Stimulated activated CD4-positive, alpha-beta T cell treated with anti-CD3 and anti-CD28 coated beads, Interleukin-1b, Interleukin-23, amount 100 ng/mL, for 1 hour (primary cell): ENCODE measurements at regions not wholly inside any gene's neighbourhood (a gene's known extent, or its start where the extent isn't known, plus 50 kb on each side); places are given as distances from the start of the nearest gene placed in this dataset.
"Not testable (repeated sequence)": the region's sequence is repeated elsewhere in the genome, so short reads cannot be mapped to it uniquely, and the experiment has no call there.

ENCODE experiments used
- DNase-seq, 2 donors: peaks; one replicate each; pipeline ENCODE4 v3.0.0-alpha.2; 2020; ENCODE audit warnings: low read depth in 2 of 2

DNA sequence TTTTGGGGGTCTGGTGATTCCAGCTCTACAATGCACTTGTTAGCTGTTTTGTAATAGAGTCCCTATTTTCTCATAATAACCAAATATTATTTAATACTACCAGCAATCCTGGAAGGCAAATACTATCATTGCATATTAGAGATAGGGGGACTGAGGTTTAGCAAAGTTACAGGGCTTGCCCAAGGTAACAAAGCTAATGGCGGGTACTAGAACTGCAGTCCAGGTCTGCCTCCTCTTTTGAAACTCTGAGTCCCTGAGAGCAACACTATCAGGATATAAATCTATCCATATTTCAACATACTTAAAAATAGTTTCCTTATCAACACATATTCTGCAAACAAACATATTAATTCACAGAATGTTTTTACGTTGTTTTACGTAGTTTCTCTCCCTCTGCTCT lies 235.5 kb upstream of the ACVR2A start:
- no peak for DNase-seq

DNA sequence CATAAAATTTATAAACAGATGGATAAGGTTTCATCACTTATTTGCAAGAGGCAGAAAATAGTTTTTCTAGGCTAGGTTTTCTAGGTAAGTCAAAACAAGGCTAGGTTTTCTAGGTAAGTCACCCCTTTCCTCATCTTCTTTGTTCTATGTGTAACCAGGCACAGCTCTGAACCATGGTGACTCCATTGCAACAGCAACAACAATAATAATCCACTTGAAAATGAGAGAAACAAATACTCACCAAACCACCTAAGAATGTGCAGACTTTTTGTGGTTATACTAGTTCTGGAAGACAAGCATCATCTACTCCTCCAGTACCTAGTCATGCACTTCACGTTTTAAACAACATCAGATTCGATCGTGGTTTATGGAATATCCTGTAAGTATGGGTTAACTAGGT lies 237.4 kb upstream of the ACVR2A start:
- DNase-seq = no peak

DNA sequence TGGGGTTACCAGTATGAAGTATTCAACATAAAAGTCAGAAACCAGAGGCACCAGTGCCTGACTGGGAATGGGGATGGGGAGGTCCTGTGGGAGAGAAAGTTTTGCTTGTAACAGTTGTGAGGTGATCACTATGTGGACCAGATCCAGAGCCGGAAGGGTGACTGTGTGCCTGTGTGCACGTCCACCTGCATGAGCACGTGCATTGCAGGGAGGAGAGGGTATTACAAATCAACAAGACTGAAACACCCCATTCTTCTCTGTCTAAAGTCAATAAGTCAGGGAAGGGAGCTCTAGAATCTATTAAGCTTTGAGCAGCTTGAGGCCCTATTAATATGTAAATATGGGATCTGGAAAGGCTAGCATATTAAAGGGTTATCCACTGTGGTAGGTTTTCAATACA lies 241.0 kb upstream of the ACVR2A start:
- DNase-seq = no peak

DNA sequence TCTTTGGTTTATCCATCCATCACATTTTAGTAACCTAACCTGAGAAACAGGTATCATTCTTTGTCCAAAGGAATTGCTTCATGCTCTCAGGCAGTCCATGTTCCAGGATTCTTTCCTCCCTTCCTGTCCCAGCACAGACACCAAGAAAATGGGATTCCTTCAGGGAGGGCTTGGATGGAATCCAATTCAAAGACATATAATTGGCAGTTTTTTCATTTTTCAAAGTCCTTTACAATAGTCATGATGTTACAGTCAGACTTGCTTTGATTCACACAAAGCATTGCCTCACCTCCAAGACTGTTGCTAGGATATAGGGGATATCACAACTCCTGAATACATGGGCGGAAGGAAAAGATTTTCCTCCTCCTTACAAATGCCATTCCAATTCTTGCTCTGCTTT lies 241.4 kb upstream of the ACVR2A start:
- no peak for DNase-seq

DNA sequence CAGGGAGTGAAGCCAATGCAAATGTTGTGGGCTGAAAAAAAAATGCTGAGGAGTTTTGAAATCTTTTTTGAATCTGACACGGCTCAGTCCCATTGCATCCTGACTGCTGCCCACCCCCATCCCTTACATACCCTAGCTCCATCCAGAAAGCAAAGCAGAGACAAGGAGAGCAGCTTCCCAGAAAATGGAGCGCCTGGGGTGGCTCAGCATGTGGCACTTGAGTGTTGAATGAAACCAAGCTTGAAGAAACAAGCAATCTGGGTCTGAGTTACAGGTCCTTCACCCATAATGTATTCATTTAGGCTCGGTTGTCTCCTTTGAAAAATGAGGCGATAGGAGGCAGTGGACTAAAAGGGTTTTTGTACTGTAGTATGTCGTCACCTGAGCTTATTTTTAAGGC lies 244.2 kb upstream of the ACVR2A start:
- DNase-seq = no peak

DNA sequence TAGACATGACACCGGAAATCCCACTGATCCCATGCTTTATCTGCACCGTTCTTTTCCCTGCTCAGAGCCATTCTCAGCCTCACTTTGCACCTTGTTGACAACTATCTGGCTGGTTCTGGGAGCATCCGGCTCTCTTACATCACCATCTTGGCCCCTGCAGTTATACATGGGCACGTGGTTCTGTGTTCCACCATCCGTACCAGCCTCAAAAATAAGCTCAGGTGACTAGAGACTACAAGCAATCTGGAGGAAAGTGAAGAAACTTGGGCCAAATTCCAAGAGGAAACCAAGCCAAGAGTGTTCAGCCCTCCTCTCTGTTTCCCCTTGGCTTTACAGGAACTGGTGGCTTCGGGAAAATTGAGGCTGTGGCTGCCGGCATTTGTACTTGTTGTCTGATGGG lies 244.6 kb upstream of the ACVR2A start:
- DNase-seq = no peak

DNA sequence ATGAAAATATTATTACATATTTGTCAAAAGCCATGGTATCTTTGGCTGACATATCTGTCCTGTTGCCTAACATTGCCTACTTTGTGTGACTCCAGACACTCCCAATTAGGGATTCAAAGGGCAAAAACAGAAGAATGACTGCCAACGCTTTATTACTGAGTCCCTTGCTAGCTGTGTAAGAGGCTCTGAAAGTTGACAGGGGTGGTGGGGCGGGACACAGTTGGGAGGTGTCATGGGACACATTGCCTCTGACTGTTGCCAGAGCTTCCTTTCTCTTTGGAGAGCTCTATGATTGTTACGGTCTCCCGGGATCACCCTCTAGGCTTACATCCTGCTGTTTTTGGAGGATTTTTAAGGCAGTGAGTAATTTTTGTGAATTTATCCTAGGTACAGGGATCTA lies 249.6 kb upstream of the ACVR2A start:
- DNase-seq = no peak

DNA sequence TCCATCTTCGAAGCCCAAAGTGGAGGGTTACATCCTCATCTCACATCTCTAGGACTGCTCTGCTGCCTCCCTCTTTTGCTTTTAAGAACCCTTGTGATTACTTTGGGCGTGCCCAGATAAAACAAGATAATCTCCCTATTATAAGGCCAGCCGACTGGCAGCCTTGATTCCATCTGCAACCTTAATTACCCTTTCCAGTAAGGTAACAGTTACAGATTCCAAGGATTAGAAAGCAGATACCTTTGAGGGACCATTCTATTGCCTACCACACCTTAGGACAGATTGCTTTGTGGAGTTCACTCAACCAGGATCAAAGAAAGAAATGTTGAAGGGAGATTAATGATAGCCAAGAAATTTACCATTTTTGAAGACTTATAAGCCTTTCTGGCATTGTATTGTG lies 250.8 kb upstream of the ACVR2A start:
- DNase-seq = no peak

DNA sequence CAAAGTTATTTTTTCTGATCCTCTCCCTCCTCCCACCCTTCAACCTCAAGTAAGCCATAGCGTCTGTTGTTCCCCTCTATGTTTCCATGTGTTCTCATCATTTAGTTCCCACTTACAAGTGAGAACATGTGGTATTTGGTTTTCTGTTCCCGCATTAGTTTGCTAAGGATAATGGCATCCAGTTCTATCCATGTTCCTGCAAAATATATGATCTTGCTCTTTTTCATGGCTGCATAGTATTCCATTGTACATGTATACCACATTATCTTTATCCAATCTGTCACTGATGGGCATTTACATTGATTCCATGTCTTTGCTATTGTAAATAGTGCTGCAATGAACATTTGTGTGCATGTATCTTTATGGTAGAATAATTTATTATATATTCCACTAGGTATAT lies 252.0 kb upstream of the ACVR2A start:
- not testable (repeated sequence) for DNase-seq

DNA sequence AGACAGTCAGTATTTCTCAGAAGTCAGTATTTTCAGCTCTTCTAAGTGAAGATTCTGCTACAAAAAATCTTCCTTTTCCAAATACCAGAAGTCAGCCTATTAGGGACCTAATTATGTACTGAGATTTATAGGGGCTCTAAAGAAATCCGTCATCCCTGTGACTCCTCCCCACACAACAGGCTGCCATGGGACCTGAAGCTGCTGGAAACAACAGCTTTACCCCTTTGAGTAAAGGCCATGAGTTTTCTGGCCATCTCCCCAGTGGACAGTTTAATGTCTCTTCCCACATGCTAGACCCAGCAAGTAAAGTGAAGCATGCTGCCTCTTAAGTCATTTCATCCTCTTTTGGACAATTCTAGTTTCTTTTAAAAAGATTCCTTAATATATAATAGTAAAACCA lies 255.7 kb upstream of the ACVR2A start:
- no peak for DNase-seq

DNA sequence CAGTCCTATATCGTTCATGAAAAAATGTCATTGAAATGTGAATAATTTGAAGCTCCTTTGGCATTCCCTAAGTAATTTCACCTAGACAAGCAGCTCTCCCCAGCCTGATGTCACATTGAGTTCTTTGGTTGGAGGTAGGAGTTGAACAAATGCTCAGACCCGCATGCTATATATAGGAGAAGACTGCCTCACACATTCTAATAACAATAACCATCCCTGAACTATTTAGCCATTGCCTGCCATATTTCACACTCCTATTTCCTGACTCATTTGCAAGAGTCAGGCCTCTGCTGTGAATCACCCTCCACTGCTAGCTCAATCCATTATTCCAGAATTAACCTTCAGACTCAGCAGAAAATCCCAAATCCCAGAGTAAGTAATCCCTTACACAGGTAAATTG lies 256.6 kb upstream of the ACVR2A start:
- no peak for DNase-seq

DNA sequence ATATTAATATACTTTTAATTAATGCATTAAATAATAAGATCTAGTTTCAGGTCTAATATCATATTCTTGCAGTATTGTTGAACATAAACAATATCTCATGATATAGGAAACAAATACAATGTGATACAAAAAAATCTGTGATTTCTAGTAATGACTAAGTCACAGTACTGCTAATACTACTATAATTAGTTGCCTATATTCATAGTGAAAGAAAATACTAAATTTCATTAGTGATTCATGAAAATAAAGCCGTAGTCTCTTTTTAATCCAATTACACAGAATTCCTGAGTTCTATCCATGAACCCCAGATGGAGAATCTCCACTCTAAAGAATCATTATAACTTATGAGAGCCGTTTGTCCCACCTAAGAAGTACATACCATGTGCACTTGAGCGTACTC lies 266.3 kb upstream of the ACVR2A start:
- DNase-seq = no peak

DNA sequence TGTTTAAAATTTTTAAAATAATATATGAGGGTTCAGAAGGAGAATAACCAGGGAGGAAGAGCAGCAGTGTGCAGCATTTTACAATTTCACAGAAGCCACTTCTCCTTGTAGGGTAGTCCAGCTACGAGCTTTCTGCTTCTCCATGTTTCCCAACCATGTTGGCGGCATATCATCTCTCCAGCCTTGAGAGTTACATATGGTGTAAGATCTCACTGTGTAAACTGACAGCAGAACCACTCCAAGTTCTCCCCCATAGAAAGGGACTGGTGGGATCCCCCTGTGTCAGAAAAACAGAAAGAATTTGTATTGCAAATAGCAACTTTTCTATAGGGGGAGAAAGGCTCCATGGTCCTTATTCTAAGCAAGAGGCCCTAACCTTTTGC lies 266.8 kb upstream of the ACVR2A start:
- DNase-seq = no peak

DNA sequence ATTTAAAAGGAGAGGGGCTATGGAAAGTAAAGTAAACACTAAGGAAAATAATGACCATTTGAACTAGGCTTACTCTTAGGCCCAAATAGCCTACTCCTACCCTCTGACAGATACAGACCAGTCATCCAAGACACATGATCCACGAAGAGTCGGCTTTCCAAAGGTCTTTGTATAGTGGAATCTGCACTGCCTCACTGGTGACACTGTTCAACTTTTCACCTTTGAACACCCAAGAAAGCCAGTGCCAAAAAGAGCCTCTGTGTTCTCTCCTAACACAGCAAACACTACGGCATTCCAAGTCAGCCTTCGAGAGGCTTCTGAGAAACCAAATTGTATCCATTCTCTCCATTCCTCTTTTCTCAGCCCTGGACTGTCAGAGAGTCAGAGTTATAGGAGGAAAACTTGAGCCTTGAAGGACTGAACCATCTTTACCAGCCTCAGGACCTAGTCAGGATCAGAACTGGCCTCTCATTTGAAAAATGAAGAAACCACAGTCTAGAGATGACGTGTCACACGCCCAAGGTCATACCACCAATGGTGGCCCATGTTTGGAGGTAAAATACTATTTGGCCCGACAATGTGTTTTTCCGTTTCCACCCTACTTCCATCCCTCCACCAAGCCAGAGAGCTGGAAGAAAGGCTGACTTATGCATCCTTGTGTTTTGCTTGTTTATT lies 267.4 kb upstream of the ACVR2A start:
- DNase-seq = no peak

DNA sequence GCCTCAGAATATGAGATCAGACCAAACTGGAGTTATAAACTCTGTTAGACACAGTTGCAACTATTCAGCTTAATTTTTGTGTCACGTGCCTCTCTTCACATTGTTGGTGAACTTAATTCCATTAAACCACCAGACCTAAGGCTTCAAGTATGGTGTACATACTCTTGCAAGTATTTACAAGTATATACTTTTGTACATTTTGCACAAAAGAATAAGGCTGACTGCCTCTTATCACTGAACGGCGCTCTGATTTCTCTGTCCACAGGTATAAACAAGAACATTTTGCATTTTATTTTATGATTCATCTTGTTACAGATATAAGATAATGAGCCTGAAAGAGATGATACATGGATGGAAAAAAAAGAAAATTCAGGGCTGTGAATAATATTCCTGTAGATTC lies 269.7 kb upstream of the ACVR2A start:
- DNase-seq = no peak

DNA sequence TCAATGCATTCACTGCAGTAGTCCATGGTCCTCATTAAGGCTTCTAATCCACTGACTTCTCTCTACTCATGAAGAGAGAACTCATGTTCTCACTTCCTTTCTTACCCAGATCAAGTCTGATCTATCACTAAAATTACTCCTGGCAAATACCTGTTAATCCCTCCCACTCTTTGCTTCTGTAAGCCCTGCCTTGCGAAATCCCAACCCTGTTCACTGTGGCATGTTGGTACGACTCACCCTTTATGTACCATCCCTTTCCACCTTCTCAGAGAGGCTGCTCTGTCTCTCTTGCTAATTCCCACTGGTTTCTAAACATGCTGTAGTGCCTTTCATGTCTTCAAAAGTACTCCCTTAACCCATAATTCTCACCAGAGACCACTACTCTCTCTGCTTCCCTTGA lies 272.2 kb upstream of the ACVR2A start:
- DNase-seq = no peak

DNA sequence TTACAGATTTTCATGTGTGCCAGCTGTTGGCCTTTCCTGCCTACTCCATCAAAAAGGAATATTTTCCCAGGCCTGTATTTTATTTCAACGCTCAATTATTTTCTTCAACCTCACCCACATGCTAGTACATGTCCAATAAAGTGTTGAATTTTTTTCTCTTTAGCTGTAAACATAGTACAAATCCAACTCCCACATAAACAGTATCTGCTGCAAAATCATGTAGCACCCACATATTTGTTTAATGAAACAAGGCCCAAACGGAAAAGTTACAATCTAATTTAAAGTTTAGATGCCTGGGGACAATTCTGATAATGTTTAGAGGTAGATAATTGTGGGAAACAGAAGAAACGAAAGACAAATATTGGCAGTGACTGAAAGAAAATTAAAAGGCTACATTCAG lies 275.4 kb upstream of the ACVR2A start:
- DNase-seq = no peak

DNA sequence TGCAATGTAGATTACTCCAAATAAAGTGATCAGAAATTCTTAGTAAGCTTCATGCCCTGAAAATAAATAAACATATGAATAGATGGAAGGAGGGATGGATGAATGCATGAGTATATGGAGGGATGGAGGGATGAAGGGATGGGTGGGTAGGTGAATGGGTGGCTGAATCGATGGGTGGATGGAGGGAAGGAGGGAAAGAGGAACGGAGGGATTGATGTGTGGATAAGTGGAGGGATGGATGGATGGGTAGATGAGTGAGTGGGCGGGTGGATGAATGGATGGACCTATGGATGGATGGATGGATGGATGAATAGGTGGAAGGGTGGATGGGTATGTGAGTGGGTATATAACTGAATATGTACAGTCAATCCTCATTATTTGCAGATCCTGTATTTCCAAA lies 276.7 kb upstream of the ACVR2A start:
- DNase-seq = no peak

DNA sequence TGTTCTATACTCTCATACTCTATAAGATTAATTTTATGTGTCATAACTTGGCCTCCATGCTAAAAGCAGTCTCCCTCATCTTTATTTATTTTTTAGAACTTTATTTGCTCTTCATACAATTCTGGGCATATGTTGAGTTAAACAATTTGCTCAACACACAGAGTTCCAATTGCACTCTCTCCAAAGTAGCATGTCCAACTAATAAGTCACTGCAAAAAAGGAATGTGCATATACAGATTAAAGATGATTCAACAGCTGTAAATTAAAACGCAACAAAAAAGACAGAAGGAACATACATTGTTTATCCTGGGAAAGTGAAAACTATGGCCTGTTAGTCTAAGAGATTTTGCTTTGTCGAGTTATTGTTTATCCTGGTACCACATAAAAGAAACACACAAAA lies 277.7 kb upstream of the ACVR2A start:
- DNase-seq = no peak

DNA sequence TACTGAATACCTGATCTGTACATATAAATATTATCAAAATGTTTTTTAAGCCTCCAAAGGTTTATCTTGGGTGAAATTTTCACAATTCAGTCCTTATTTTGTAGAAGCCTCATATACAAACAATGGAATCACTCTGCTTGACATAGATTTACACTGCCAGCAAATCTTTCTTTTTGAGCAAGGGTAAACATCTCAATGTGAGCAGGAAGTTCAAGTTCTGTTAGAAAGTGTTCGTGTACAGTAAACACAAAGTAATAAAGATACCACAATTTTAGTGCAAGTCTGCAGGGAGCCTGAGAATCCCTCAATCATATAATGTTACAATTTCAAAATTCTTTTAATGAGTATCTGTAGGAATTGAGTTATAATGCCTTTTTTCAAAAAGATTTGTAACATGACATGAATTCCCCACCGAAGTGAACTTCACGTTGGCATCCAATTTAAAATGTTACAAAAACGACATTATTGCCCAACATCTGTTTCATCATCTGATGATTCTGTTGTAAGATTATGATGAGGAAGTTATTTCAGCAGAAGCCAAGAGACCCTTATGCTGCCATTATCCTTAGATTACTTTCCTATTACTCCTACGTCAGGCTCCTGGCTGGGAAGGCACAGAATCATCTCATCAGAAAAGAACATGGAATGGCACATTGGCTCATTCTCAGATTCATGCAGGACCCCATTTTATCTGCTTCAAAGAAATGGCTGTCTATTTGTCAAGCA lies 283.9 kb upstream of the ACVR2A start:
- no peak for DNase-seq

DNA sequence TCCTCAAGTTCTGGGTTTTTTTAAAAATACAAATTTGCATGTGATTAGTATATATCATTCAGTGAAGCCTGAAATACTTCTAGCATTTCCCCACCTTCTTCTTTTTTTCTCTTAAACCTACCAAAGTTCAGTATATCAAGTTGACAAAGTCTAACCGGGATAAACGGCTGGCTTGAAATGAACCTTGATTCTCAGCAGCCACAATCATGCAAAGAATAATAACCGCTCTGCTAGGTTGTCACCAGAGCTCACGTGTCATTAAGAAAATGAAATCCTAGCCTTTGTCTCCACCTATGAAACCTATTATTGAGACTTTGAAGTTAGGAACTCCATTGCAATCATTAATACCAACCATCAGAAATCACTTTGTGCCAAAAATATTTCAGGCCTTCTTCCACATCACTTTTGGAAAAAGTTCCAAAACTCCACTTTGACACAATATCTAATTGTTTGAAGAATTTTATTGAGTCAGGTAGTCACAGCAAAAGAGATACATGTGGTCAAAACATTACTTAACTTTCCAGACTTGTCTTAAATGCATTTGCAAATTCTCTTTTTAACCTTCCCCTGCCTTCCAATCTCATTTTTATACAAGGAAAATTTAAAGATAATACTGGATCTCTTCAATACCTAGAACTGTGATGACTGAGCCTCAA lies 285.6 kb upstream of the ACVR2A start:
- no peak for DNase-seq

DNA sequence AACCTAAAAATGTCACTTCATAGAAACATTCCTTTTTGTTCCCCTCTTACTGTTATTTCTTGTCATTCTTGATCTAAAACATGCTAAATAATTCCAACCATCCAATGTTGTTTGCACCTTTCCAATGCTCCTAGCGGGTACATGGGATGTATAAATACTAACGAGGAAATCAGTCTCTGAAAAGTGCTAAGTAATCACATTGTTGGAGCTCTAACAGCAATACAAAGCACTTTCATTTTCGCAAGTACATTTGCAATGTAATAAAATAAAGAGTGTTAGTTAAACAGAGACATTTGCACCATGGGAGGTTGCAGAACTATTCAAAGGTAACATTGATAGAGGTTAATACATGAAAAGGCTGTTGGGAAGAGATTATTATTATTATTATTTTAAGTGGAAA lies 286.2 kb upstream of the ACVR2A start:
- DNase-seq = no peak

DNA sequence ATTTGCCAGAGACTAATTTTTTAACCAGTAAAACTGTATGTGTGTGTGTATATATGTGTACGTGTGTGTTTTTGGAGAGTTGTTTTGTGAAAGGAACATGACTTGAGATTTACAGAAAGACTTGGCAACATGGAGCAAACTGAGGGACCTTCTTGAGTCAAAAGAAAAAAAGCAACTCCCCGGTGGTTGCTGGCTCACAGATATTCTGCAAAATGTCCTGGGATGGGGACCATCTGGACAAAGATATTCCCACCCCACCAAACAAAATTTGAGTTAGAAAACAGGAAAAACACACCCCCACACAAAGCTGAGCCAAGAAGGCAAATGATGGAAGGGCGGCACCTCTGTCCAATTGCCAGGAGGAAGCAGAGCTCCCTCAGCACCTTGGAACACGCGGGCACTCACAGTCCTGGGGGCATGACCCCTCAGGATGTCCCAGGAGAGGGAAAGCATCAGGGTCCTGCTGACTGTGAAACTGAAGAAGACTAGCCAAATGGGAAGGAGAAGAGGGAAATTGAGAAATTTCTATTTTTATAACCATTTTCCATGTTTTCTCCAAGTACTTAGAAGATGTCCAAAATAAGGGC lies 290.2 kb upstream of the ACVR2A start:
- no peak for DNase-seq
